HG03159 (cell line): ENCODE measurements at regions not wholly inside any gene's neighbourhood (a gene's known extent, or its start where the extent isn't known, plus 50 kb on each side); places are given as distances from the start of the nearest gene placed in this dataset.
A peak's percentile ranks its signal among the peaks of the same experiment; 100 is the strongest.

Source experiments
- ATAC-seq: cut with Tn5 transposase; IDR thresholded peaks from one replicate; pipeline ENCODE4 v1.9.1; 2021; ENCODE audit warnings: mild to moderate bottlenecking, moderate library complexity; ENCODE audit not compliant: unreplicated experiment

- no peak for ATAC-seq
Observed at GRCh38 chrX:10744007-10744406, 123.6 kb upstream of the MID1 start.

GRCh38 chrX:10747975-10748374 is 127.6 kb upstream of the MID1 start:
- ATAC-seq = no peak

GRCh38 chrX:10749113-10749512 is 128.7 kb upstream of the MID1 start:
- ATAC-seq = no peak

DNA sequence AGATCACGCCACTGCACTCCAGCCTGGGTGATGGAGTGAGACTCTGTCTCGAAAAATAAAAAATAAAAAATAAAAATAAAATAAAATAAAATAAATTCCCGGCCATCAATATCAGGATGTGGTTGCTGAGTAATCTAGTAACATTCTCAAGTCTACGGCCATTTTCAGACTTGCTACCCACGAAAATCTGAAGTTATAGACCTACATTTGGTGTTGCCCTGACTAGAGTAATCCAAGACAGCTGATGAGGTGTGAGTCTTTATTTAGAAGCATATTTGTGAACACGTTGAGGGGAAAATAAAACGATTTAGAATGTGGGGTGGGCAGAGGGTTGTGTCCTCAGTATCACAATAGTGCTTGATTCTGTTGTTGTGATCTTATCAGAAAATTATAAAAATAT is 130.2 kb upstream of the MID1 start:
- ATAC-seq = no peak

GRCh38 chrX:10753116-10753515 is 132.7 kb upstream of the MID1 start:
- no peak for ATAC-seq

DNA sequence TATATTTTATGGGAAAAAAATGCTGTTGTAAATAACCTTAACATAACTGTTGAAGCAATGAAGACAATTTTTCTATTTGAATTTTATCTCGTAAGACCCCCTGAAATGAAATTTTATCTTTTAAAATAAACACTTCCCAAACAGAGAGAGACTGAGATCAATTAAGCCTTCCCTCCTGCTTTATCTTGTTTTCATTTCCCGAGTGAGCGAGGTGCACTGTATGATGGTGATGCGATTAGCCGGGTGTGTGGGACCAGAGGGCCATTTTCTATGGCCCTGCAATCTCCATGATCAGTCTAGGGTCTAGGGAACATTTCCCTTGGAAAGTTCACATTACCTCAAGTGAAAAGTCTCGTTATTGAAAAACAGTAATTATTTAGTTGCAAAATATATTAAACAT is 134.1 kb upstream of the MID1 start:
- ATAC-seq = no peak

DNA sequence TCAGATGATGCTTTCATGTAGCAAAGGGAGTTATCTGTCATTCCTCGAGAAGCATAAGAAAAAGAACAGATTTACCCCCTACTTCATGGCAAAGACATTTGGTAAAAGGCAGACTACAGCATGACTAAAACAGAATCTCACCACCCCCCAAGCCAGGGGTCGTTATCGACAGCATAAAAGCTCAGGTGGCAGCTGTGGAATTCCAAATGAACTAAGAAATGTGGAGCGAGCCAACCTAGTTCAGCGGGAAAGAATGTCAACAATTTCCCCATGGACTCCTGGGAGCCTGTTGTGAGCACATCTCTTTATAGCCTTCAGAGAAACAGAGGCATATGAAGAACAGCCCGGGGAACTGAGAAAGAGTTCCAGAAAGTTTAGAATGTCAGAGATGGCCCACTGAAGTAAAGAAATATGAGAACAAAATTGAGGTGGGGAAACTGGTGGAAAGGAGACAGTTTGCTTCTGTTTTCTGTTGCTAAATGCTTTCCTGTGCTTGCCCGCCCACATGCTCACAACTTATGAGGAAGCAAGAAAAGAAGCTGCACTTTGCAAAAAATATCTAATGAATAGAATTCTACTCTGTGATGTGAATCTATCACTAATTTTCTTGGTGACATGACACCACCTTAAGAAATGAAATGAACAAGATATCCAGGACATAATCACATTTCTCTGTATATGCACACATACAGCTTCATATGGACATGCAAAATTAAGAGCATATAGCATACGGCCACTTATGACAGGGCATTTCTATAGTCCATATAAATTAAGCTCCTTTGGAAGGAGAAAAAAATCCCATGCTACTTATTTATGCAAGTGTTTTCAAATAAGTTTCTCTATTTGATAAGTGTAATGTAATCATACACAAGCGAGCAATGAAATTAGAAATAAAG is 135.3 kb upstream of the MID1 start:
- no peak for ATAC-seq

DNA sequence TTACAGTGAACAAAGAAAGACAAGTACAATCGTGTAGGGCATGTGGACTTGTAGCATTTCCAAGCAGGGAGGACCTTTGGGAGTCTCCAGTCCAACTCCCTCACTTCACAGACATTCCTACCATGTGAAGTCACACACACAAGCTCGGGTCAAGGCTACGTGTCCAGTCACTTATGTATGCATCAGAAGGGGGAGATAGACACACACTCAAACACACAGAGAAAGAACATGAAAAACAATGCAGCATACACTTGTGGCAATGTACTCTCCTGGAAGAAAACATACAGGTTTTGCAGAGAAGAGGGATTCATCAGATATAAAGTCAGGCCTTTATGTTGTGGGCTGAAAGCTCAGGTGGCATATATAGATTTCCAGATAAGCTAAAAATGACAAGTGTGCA is 136.1 kb upstream of the MID1 start:
- ATAC-seq = no peak

GRCh38 chrX:10759141-10759799 is 138.9 kb upstream of the MID1 start:
- no peak for ATAC-seq

DNA sequence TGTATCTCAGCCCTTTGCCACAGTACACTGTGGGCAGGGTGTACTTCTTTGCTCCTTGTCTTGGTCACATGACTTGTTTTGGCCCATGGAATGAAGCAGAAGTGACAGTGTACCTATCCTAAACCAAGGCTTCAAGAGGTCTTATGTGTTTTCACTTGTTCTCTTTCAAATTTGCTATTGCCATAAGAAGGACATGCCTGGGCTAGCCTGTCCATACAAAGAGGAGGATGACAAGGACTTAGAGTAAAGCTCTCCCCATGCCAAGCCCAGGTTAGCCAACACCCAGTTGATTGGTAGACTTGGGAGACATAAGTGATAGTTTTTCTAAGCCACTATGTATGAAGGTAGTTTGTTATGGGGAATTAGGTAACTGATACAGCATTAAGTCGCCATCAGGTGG is 141.1 kb upstream of the MID1 start:
- ATAC-seq = no peak

DNA sequence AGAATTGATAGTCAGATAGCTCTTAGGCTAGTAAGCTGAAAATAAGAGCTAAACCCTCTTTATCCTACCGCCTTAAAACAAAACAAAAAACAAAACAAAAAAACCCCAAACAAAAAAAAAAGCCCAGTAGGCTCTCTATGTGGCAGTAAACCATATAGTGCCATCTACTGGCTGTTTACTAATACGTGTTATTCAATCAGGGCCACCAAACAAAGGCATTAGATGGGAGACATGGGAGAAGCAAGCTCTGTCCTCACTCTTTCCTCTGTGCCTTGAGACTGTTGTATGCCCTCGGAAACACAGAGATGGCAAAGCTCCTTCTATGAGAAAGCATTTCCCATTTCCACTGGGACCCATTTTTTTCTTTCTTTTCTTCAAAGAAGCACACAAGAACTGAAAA is 148.8 kb upstream of the MID1 start:
- ATAC-seq = peak; percentile 91

DNA sequence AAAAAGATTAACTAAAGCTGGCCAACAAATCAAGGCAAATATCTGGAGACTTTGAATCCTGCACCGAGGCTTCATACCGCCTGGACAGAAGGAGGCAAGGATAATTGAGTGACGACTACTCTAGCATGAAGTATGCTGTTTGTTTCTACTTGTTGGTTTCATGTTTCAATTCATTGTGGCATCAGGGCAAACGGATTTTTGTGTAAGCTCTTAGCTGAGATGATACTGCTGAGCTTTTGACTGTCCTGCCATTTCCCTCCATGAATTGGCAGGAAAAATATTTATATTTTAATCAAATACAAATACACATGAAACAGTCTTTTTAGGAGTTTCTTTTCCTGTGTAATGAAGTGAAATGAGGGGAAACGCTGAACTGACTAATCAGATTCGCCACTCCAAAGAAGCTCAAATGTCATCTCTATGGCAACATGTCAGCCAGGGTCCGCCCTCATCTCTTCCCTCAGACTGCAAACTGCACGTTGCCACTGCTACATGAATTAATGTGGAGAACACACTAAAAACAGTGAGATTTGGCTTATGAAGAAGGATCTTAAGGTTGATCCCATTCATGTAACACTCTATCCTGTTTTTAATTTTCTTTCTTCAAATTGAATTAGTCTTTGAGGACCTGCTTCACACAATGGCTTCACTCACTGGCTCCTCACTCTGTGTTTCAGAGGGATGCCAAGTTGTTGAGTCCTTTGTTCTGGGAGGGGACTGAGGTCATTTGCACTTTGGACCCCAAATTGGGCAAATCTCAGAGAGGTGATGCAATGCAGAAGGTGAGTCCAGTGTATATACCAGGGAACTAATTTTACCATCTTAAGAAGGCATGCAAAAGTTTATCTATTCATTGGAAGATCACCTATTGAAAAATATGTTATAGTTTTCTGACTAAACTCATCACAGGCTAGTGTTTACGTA is 149.6 kb upstream of the MID1 start:
- ATAC-seq = no peak

- ATAC-seq = no peak
Observed at GRCh38 chrX:10773318-10773717, 152.9 kb upstream of the MID1 start.

- ATAC-seq = no peak
Observed at GRCh38 chrX:10781847-10782530, 161.6 kb upstream of the MID1 start.

DNA sequence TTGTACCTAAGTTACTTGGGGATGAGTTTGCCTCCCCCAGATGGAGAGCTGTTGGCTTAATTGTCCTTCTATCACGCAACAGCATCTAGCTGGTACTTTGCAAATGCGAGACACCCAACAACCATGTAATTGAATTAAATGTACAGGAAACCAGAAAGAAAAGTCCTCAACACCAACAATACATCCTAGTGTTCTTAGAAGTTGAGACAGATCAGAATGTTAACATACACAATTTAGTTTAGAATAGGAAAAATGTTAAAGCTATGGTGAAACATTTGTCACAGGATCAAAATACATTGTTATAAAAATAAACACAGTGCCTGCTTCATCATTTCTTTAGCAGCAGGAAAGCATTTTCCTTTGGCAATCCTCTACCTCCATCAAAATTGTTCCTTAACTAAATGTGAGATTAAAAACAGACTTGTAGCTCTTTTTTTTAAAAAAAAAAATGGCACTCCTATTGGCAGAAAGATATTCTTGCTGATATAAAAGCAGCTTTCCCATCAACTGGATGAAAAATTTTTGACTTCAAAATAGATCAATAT is 163.1 kb upstream of the MID1 start:
- ATAC-seq = no peak

DNA sequence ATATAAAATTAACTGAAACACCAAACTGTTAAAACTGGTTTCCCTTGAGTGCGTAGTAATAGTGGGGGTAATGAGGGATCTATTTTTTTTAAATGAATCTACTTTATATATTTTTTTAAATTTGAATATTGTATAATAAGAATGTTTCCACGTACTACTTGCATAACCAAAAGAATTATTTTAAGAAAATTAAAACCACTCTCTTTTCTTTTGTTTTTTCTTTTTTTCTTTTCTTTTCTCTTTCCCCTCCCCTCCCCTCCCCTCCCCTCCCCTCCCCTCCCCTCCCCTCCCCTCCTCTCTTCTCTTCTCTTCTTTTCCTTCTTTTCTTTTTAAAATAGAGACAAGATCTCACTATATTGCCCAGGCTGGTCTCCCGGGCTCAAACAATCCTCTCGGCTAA is 166.9 kb upstream of the MID1 start:
- no peak for ATAC-seq

GRCh38 chrX:10794203-10794630 is 173.8 kb upstream of the MID1 start:
- no peak for ATAC-seq

DNA sequence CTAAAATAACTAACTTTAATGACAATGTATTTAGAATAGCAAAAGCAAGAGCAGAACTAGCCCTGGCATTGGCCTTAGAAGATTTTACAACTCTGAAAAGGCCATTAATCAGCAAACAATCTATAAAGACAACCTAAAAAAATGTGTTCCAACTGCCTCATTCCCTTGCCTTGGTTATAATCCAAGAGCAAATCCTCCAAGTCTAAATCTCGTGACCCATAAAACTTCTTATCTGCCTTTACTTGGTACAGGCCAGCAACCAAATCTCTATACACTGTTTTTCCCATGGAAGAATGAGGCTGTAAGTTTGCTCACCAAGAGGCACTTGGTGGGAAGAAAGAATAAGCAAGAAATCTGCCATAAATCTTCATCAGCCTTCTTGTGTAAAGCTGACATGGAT is 175.3 kb upstream of the MID1 start:
- no peak for ATAC-seq

- ATAC-seq = no peak
Observed at GRCh38 chrX:10797466-10797865, 177.1 kb upstream of the MID1 start.

DNA sequence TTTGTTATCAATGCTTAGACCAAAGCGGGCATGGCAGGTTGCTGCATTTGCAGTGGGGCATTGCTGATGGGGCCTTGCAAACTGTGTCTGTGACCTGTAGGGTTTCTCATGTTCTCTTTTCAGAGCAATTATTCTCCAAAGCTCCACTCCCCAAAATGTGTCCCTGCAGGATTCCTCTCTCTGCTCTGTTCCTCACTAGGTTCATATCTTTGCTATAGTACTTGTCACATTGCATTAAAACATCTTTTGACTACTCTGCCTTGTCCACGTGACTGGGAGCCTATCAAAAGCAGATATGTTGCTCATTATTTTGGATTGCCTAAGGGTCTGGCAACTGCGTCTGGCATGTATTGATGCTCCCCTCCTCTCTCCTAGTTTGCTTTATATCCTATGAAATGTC is 177.7 kb upstream of the MID1 start:
- ATAC-seq = no peak

DNA sequence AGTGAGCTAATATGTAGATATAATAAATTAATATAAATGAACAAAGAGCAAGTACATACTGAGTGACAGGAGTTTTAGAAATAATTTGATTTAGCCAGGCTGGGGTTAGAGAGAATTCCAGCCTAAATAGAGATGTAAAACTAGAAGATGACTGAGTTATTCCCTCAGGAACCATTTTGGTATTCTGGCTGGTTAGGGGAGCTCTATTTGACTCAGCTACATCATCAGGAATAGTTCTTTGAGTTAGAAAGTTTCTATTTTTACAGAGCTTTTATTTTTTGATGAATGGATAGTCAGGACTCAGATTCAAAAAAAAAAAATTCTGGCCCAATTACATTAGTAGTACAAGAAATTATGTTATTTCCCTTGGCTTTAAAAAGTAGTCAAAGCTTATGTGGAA is 180.4 kb upstream of the MID1 start:
- no peak for ATAC-seq
